ENCODE measurements at regions not wholly inside any gene's neighbourhood (a gene's known extent, or its start where the extent isn't known, plus 50 kb on each side); places are given as distances from the start of the nearest gene placed in this dataset.

- no peak for DNase-seq (ENCODE audit: low spot score)
Observed at GRCh38 chr2:16890081-16890480, 224.4 kb upstream of the CYRIA start.

- no peak for DNase-seq (ENCODE audit: low spot score)
Observed at GRCh38 chr2:16885027-16885426, 219.4 kb upstream of the CYRIA start.

GRCh38 chr2:16882706-16883105 is 217.1 kb upstream of the CYRIA start:
- no peak for DNase-seq (ENCODE audit: low spot score)

- no peak for DNase-seq (ENCODE audit: low spot score)
Observed at GRCh38 chr2:16881122-16881521, 215.5 kb upstream of the CYRIA start.

GRCh38 chr2:16871411-16871810 is 205.8 kb upstream of the CYRIA start:
- no peak for DNase-seq (ENCODE audit: low spot score)

- no peak for DNase-seq (ENCODE audit: low spot score)
Observed at GRCh38 chr2:16870491-16871076, 204.9 kb upstream of the CYRIA start.

GRCh38 chr2:16869711-16870110 is 204.1 kb upstream of the CYRIA start:
- no peak for DNase-seq (ENCODE audit: low spot score)

- DNase-seq (ENCODE audit: low spot score): no peak
Observed at GRCh38 chr2:16862471-16862870, 196.8 kb upstream of the CYRIA start.

GRCh38 chr2:16861530-16861929 is 195.9 kb upstream of the CYRIA start:
- no peak for DNase-seq (ENCODE audit: low spot score)

- no peak for DNase-seq (ENCODE audit: low spot score)
Observed at GRCh38 chr2:16861111-16861510, 195.5 kb upstream of the CYRIA start.

GRCh38 chr2:16860627-16861026 is 195.0 kb upstream of the CYRIA start:
- no peak for DNase-seq (ENCODE audit: low spot score)

GRCh38 chr2:16855183-16855582 is 189.5 kb upstream of the CYRIA start:
- DNase-seq (ENCODE audit: low spot score): no peak

- DNase-seq (ENCODE audit: low spot score): no peak
Observed at GRCh38 chr2:16853088-16853487, 187.5 kb upstream of the CYRIA start.

GRCh38 chr2:16852651-16853050 is 187.0 kb upstream of the CYRIA start:
- DNase-seq (ENCODE audit: low spot score): no peak

GRCh38 chr2:16851126-16851525 is 185.5 kb upstream of the CYRIA start:
- DNase-seq (ENCODE audit: low spot score): no peak

GRCh38 chr2:16840496-16841172 is 175.0 kb upstream of the CYRIA start:
- no peak for DNase-seq (ENCODE audit: low spot score)

GRCh38 chr2:16832910-16833309 is 167.3 kb upstream of the CYRIA start:
- DNase-seq (ENCODE audit: low spot score): no peak

GRCh38 chr2:16828828-16829160 is 163.2 kb upstream of the CYRIA start:
- DNase-seq (ENCODE audit: low spot score): no peak

GRCh38 chr2:16828044-16828827 is 162.6 kb upstream of the CYRIA start:
- no peak for DNase-seq (ENCODE audit: low spot score)

- DNase-seq (ENCODE audit: low spot score): no peak
Observed at GRCh38 chr2:16824472-16824871, 158.8 kb upstream of the CYRIA start.

- DNase-seq (ENCODE audit: low spot score): no peak
Observed at GRCh38 chr2:16821692-16822091, 156.1 kb upstream of the CYRIA start.

- DNase-seq (ENCODE audit: low spot score): no peak
Observed at GRCh38 chr2:16818203-16818556, 152.5 kb upstream of the CYRIA start.
